Endodermal cell (in vitro differentiated cells): ENCODE measurements at regions not wholly inside any gene's neighbourhood (a gene's known extent, or its start where the extent isn't known, plus 50 kb on each side); places are given as distances from the start of the nearest gene placed in this dataset.

ENCODE experiments used
- DNase-seq: peaks from one replicate; pipeline ENCODE4 v3.0.0-alpha.2; 2017
- H3K27ac ChIP-seq: 2 replicates; pipeline ENCODE4 v1.5.1; 2013; ENCODE audit warnings: mild to moderate bottlenecking, low read depth, low read length, moderate library complexity
- H3K27me3 ChIP-seq: 2 replicates; pipeline ENCODE4 v1.6.1; 2013; ENCODE audit warnings: mild to moderate bottlenecking, low read length, moderate library complexity; ENCODE audit not compliant: insufficient read depth, control insufficient read depth, poor library complexity, severe bottlenecking
- H3K36me3 ChIP-seq: 2 replicates; pipeline ENCODE4 v1.7.0; 2013; ENCODE audit warnings: mild to moderate bottlenecking, low read length, moderate library complexity; ENCODE audit not compliant: control insufficient read depth, insufficient read depth
- H3K4me1 ChIP-seq: one replicate; pipeline ENCODE4 v1.7.0; 2013; ENCODE audit warnings: low read length; ENCODE audit not compliant: control insufficient read depth, insufficient read depth
- H3K4me3 ChIP-seq: 2 replicates; pipeline ENCODE4 v1.5.1; 2013; ENCODE audit warnings: mild to moderate bottlenecking, low read length, moderate library complexity
- H3K9ac ChIP-seq: 2 replicates; pipeline ENCODE4 v1.6.1; 2013; ENCODE audit warnings: mild to moderate bottlenecking, low read length, moderate library complexity; ENCODE audit not compliant: poor library complexity, severe bottlenecking; ENCODE audit errors: extremely low read depth
- H3K9me3 ChIP-seq: 2 replicates; pipeline ENCODE4 v1.6.1; 2013; ENCODE audit warnings: mild to moderate bottlenecking, low read length, moderate library complexity; ENCODE audit not compliant: control insufficient read depth
- H3K27ac Mint-ChIP-seq: 2 replicates; pipeline ENCODE4 v1.8.0; 2020; ENCODE audit warnings: mixed read lengths
- H3K27me3 Mint-ChIP-seq: 2 replicates; pipeline ENCODE4 v1.8.0; 2021; ENCODE audit warnings: mild to moderate bottlenecking, mixed read lengths; ENCODE audit not compliant: insufficient read depth
- H3K36me3 Mint-ChIP-seq: 2 replicates; pipeline ENCODE4 v1.8.0; 2020; ENCODE audit warnings: low read depth, mixed read lengths
- H3K4me1 Mint-ChIP-seq: 2 replicates; pipeline ENCODE4 v1.8.0; 2020; ENCODE audit warnings: mixed read lengths
- H3K4me3 Mint-ChIP-seq: 2 replicates; pipeline ENCODE4 v1.8.0; 2020; ENCODE audit warnings: mild to moderate bottlenecking, moderate library complexity, mixed read lengths
- H3K9me3 Mint-ChIP-seq: 2 replicates; pipeline ENCODE4 v1.8.0; 2020; ENCODE audit warnings: mild to moderate bottlenecking, mixed read lengths
- CTCF ChIP-seq: fragments of 200-600 bp; sonication (generic); conservative IDR thresholded peaks from 2 replicates; pipeline ENCODE4 v1.5.0; 2021; ENCODE audit warnings: antibody characterized with exemption, mild to moderate bottlenecking
- WGBS, 2 experiments: methylation state at CpG; one replicate each; pipeline versions ENCODE4 v1.1.5 to v1.1.7; 2013; ENCODE audit warnings: missing lambda C conversion rate in 2 of 2, mixed read lengths in 1 of 2; ENCODE audit not compliant: insufficient coverage in 1 of 2, insufficient read length in 1 of 2; 5-methylcytosine and 5-hydroxymethylcytosine counted together

- TF ChIP-seq CTCF = no peak
- no peaks in the 10 kb centered on the region for H3K4me1 ChIP-seq
- H3K4me1 Mint-ChIP-seq = no peaks in the 10 kb centered on the region
- H3K36me3 Mint-ChIP-seq = no peaks in the 10 kb centered on the region
- H3K9me3 ChIP-seq = no peaks in the 10 kb centered on the region
- DNase-seq = no peak
- no peaks in the 10 kb centered on the region for H3K36me3 ChIP-seq
- no peaks in the 10 kb centered on the region for H3K9me3 Mint-ChIP-seq
- H3K4me3 Mint-ChIP-seq = no peak overlapping the region
- no peaks in the 10 kb centered on the region for H3K27me3 ChIP-seq
- no peak overlapping the region for H3K9ac ChIP-seq
- no peak overlapping the region for H3K27ac ChIP-seq
- H3K27me3 Mint-ChIP-seq = no peaks in the 10 kb centered on the region
- 90 to 97% methylated on average over 8 to 9 of the region's 10 CpGs for WGBS, 2 experiments
- no peak overlapping the region for H3K4me3 ChIP-seq
- H3K27ac Mint-ChIP-seq = no peak overlapping the region
Measured at GRCh38 chr2:14520385-14520945, 112.1 kb upstream of the LRATD1 start.

- WGBS, 2 experiments = 94 to 95% methylated on average over 4 to 5 of the region's 7 CpGs
- TF ChIP-seq CTCF = no peak
- no peak overlapping the region for H3K4me3 ChIP-seq
- H3K9me3 Mint-ChIP-seq = no peaks in the 10 kb centered on the region
- H3K9me3 ChIP-seq = no peaks in the 10 kb centered on the region
- no peaks in the 10 kb centered on the region for H3K36me3 ChIP-seq
- no peak overlapping the region for H3K9ac ChIP-seq
- no peaks in the 10 kb centered on the region for H3K4me1 Mint-ChIP-seq
- no peaks in the 10 kb centered on the region for H3K36me3 Mint-ChIP-seq
- no peaks in the 10 kb centered on the region for H3K4me1 ChIP-seq
- H3K27me3 ChIP-seq = no peaks in the 10 kb centered on the region
- H3K4me3 Mint-ChIP-seq = no peak overlapping the region
- H3K27ac ChIP-seq = no peak overlapping the region
- no peak for DNase-seq
- H3K27ac Mint-ChIP-seq = no peak overlapping the region
- H3K27me3 Mint-ChIP-seq = no peaks in the 10 kb centered on the region
Measured at GRCh38 chr2:14524041-14524802, 108.3 kb upstream of the LRATD1 start.

- Histone ChIP-seq H3K4me1 (no peaks in the 10 kb centered on the region), H3K27ac (no peak overlapping the region), H3K4me3 (no peak overlapping the region), H3K36me3 (no peaks in the 10 kb centered on the region), H3K9me3 (no peaks in the 10 kb centered on the region), H3K27me3 (no peaks in the 10 kb centered on the region), H3K9ac (no peak overlapping the region)
- DNase-seq = no peak
- H3K9me3 Mint-ChIP-seq = no peaks in the 10 kb centered on the region
- no peak overlapping the region for H3K4me3 Mint-ChIP-seq
- no peak overlapping the region for H3K27ac Mint-ChIP-seq
- no peaks in the 10 kb centered on the region for H3K27me3 Mint-ChIP-seq
- H3K4me1 Mint-ChIP-seq = no peaks in the 10 kb centered on the region
- TF ChIP-seq CTCF = no peak
- no peaks in the 10 kb centered on the region for H3K36me3 Mint-ChIP-seq
Measured at GRCh38 chr2:14524803-14525080, 107.8 kb upstream of the LRATD1 start.
